ENCODE measurements at regions not wholly inside any gene's neighbourhood (a gene's known extent, or its start where the extent isn't known, plus 50 kb on each side); places are given as distances from the start of the nearest gene placed in this dataset.

DNA sequence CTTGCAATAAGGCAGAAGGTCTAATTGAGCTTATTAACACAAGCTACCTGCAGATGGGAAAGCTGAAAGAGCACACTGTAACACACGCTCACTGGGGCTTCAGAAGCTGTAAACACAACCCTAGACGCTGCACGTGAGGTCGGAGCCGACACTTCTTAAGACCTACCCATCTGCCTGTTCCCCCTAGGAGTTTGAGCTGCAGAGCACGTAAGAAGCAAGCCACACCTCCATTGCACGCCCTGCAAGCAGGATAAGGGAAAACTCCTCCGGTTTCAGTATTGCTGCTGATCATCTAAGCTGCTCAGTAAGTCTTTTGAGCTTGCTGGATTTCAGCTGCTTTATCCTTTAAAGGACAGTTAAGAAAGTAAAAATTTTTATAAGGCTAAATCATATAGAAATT, 244.0 kb upstream of the ZWINT start:
- no peak for DNase-seq (ENCODE audit: low read depth)

DNA sequence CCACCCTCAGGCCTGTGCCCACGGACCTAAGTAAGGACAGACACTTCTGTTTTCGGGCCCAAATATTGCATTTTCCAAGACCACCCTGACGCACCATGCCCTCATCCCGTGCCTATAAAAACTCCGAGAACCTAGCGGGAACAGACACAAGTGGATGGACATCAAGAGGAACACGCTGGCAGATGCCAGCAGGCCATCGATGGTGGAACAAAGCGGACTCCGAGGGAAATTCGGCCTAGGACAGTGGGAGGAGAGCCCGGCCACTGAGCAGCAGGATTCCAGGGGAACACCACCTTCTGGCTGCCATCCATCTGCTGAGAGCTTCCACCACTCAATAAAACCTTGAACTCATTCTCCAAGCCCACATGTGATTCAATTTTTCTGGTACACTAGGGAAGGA, 243.6 kb upstream of the ZWINT start:
- no peak for DNase-seq (ENCODE audit: low read depth)

DNA sequence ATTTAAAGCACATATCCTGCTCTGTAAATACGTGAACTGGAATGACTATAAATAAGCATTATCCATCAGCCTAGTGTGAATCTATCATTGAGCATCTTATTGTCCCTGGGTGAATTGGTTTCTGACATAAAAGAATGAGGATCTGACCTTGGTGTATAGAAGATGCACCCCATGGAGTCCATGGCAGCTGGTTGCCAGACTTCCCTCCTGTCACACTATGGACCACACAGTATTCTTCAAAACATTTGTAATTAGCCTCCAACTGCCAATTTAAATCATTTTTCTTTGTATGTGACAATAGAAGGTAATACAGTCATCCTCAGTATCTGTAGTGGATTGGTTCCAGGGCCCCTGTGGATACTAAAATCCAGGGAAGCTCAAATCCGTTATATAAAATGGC, 238.1 kb upstream of the ZWINT start:
- DNase-seq (ENCODE audit: low read depth) = no peak

DNA sequence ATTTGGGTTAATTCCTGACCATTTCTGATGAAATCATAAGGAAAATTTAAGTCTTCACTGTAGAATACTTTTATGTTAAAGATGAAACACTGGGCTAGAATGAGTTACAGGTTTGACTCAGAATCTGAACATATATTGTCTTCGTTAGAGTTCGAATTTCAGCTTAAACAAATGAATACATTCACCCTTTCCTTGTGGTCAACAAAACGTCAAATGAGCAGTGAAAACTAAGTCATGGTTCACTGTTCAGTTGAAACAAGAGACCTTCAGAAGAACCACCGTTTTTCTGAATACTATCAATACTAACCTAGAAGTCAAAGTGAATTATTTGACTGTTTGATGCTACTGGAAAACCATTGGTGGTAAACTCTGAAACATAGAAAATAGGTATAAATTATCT, 235.2 kb upstream of the ZWINT start:
- DNase-seq (ENCODE audit: low read depth) = no peak

DNA sequence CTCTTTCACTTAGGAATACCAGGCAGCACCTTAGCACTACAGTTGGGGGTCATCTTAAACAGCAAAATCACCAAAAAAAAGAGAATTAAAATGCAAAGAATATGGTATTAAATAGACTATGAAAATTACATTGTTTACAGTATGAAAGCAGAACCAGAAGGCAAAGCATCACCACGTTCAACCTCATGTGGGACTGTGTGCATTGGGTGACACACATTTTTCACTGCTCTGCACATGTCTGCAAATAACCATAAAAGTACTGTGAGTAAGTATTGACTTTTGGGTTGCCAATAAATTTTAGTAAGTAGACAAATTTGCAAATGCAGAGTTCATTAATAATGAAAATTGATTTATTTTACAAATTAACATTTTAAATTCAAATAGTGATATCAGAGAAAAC, 232.1 kb upstream of the ZWINT start:
- DNase-seq (ENCODE audit: low read depth) = no peak

DNA sequence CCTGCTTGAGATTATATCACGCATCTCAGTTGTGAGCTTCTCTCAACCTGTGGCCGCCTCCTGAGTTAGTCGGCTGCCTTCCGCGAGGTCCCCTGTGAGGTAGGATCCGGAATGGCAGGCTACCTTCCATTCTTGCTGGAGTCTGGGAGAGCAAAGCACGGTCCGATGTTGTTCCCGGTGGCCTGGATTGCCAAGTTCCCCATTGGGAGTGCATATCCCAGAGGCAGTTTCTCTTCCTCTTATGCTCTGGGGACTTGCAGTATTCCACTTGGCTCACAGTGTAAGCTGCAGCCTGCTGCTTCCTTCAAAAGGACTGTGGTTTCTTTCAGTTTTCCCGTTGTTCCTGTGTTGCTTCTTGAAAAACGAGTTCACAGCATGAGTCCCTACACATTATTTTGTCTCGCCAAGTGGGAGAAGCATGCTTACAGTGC, 225.4 kb upstream of the ZWINT start:
- no peak for DNase-seq (ENCODE audit: low read depth)

DNA sequence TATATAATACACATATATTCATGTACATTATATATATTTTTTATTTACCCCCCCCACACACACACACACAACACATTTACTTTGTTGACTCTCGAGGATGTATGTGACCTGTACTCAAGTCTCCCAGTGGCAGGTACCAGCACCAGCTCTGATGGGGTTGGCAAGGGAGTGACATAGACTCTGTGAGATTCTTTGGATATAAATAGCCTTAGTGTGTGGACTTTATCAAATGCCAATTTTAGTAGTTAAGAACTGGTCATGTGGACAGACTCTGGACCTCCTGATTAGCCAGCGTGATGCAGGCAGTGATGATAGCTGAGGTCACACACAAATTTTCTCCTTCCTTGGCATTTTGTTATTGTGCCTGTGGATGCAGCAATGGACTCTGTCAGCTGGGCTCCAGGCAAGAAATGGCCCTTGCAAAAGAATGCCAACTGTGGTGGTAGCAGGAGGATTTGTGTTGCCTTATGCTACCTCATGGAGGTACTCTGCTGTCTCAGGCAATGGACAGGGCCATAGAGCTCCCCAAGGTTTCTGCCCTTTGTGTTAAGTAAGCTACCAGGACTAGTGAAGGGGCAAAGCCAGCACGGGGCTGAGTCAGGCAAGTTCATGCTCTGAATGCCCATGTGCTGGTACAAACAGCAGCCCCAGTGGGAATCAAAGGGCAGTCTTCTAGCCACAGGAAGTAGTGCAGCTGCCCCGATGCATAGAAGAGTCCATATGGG, 224.6 kb upstream of the ZWINT start:
- no peak for DNase-seq (ENCODE audit: low read depth)

DNA sequence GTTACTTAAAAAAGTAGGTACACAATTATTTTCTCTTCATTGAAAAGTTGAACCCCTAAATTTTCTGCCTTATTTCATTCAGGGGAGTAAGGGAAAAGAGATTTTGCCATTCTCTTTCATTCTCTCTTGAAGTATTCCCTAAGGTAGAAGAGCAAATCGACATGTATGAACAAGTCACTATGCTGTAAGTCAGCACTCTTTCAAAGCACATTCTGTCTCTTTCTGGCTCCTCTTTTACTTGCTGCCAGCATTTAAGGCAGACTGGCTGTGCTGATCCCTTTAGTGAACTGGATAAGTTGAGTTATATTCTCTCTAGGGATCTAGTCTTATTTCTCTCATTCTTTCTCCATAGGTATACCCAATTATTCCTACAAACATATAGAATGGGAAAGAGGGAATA, 222.3 kb upstream of the ZWINT start:
- DNase-seq (ENCODE audit: low read depth) = no peak

DNA sequence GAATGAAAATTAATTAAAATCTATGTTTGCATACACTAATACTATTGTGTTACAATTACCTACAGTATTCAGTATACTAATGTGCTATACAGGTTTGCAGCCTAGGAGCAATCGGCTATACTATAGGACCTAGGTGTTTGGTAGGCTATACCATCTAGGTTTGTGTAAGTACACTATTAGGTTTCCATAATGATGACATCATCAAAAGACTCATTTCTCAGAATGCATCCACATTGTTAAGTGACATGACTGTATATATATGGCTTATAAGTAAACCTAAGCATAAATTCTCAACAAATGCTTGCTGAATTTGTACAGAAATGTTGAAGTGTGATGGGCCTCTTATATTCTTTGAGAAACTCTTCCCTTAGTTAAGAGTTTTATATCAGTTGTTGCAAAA, 206.5 kb upstream of the ZWINT start:
- no peak for DNase-seq (ENCODE audit: low read depth)

DNA sequence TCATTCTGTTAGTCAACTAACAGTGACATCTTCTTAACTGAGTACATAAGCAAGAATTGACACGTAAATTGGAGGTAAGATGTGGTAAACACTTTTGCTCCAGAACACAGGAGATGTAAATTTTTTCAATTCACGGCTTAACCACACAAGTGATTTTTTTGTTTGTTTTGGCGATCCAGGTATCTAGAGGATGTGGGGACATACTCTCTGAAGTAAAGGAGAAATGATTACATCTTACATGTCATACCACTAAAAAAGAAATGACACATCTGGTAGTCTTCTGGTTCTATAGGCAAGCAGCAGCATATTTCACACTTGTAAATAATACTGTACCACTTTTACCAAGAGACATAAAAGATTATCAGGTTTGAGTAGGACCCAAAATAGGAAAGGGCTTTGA, 200.3 kb upstream of the ZWINT start:
- DNase-seq (ENCODE audit: low read depth) = no peak

DNA sequence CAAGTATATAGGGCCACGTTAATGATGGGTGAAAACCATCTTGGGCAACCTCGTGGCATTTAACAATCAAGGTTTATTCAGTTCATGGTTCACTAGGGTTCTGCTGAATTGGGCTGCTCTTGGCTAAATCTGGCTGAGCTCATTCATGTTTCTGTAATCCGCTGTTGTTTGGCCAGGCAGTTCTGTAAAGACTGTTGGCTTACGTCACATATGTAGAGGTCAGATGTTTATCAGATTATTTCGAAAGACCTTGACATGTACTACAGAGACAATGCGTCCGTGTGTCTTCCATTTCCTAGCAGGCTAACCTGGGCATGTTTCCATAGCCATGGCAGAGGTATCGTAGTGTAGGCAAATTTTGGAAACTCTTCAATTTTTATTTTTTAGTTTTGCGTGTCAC, 190.0 kb upstream of the ZWINT start:
- DNase-seq (ENCODE audit: low read depth) = no peak

DNA sequence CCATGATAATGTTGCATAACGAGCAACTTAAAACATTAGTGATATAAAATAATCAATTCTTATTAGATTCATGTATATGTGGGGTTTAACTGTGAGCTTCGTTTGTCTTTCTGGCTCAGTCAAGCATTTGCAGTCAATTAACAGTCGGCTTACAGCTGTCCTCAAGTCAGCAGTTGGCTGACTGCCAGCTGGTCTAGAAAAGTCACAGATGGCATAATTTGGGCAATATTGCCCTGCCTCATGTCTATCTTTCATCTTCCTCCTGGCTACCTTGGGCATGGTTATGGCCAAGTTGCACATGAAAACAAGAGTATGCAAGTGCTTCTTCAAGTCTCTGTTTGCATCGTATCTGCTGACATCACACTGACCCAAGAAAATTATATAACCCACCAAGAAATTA, 186.1 kb upstream of the ZWINT start:
- DNase-seq (ENCODE audit: low read depth) = no peak

DNA sequence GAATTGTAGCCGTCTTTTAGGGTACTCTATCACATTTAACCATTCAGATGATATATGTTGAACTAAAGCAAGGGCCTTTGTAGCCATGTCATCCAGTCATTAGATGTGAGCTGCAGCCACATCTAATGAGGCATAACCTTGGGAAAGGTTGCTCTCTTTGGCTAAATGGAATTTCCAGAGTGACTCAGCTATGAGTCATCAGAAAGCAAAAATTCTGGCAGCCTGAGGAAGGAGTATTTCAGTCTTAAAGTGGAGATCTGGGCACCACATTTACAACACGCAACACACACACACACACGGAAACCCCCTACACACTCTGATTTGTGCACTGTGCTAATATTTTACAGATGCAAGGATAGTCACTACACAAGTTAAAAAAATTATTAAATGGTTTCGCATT, 176.9 kb upstream of the ZWINT start:
- no peak for DNase-seq (ENCODE audit: low read depth)

DNA sequence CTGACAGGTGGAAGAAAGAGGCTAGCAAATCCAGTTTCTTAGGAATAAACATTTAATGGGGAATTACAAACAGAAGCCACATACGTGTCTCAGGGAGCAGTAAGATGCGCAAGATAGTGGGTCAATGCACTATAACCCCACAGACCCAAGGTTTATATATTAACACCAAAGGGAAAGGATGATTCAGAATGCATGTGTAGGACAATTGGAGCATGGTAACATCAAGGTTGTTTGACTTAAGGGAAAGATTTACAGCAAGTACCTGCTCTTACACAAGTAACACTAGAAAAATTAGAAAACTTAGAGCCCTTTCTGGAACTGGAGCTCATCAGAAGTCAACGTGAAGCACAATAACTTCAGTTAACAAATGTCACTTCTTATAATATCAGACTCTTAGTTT, 161.1 kb upstream of the ZWINT start:
- no peak for DNase-seq (ENCODE audit: low read depth)

DNA sequence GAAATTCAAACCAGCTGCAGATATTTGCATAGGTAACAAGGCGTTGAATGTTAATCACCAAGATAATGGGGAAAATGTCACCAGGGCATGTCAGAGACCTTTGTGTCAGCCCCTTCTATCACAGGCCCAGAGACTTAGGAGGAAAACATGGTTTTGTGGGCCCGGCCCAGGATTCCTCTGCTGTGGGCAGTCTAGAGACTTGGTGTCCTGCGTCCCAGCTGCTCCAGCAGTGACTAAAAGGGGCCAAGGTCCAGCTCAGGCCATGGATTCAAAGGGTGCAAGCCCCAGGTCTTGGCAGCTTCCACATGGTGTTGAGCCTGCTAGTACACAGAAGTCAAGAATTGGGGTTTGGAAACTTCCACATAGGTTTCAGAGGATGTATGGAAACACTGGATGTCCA, 147.5 kb upstream of the ZWINT start:
- no peak for DNase-seq (ENCODE audit: low read depth)

DNA sequence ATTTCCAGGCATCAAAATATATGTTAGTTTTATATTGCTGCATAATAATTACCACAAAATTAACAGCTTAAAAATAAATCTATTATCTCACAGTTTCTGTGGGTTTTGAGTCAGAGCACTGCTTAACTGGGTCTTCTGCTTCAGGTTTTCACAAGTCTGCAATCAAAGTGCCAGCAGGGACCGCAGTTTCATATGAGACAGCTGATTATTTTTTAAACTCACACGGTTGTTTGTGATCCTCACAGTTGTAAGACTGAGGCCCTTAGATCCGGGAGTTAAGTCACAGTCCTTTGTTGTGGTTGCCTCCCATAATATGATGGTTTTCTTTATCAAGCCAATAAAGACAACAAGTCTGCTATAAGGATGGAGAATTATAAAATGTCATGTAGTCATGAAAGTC, 146.0 kb upstream of the ZWINT start:
- DNase-seq (ENCODE audit: low read depth) = no peak

DNA sequence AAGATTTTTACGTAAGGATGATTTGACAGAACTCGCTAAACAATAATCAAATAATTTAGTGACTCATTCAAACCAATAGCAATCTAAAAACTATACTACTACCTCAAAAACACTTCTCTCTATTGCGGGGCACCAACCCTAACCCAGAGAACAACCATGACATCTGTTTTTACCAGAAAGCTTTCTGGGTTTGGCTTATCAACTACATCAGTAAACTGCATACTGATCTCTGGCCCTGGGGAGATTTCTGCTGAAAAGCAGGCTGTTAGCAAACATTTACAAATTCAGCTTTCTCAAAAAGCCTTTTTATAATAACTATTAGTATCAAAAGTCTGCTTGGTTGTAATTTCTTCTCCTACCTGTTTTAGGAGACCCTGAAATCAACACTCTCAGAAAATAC, 144.5 kb upstream of the ZWINT start:
- DNase-seq (ENCODE audit: low read depth) = no peak

DNA sequence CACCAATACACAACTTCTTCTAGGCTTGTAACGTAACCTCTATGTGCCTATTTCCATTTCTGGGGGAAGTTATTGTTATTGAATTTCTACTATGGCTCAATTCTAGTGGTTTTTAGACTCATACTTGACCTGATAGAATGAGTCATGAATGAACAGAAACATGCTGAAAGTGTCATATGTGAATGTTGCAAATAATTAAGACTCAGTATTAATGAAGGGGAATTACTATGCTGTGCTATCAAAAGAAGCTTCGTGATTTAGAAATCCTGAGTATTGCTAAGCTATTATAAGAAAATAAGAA, 135.1 kb upstream of the ZWINT start:
- no peak for DNase-seq (ENCODE audit: low read depth)

DNA sequence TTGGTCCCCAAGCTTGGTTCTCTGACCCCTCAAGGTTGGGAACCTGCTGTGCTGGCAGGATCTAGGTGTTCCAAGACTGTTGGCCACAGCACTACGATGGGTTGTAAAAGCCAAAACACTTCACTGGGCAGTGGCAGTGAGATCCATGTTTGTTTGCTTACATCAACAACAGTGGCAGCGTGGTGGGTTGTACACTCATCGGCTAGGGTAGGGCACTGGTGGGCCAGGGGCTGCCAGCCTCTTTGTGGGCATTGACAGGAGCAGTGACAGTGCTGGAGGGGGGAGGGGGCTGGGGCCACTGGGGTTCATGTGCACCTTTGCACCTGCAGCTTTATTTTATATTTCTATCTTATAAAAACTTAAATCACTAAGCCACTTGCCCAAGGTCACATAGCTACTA, 126.7 kb upstream of the ZWINT start:
- no peak for DNase-seq (ENCODE audit: low read depth)

DNA sequence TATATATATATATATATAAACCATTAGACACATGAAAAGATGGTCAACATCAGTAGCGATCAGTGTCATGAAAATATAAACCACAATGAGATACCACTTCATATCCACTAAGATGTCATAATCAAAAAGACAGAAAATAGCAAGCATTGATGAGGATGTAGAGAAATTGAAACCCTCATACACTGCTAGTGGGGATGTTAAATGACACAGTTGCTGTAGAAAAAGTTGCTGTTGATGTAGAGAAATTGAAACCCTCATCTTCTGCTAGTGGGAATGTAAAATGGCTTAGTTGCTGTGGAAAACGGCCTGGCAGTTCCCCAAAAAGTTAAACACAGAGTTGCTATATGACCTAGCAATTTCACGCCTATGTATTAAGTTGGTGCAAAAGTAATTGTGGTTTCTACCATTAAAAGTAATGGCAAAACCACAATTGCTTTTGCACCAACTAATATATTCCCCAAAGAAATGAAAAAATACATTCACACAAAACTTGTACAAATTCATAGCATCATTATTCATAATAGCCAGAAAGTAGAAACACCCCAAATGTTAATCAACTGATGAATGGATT, 120.5 kb upstream of the ZWINT start:
- DNase-seq (ENCODE audit: low read depth) = no peak

DNA sequence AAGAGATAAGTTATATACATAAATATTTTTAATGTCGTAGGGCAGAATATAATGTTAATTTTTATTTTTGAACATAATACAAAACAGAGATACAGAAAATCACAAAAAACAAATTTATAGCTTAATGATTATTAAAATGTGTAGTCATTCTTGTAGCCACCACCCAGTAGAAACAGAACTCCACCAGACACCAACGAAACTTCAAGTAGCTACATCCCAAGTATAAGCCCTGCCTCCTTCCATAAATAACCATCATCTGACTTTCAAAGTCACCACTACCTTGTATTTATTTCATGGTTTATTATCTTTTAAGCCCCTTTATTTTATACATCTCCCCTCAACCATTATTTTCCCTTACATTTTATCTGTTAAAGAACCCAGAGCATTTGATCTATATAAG, 111.9 kb upstream of the ZWINT start:
- no peak for DNase-seq (ENCODE audit: low read depth)

DNA sequence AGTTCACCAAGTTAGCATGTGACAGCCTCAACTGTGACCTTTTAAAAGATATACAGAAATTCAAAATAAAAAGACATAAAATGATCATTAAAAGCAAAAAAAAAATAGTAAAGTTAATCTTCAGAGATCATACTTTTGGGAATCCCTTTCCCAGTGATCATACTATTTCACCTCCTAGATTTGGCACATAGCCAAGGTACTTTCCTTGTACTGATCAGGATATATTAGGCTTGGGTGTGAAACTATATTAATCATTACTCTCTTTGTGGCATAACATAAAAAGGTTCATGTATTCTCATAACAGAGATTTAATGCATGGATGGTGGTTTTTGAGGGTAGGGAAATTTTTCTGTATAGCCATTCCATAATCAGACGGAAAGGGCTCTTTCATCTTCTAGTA, 109.6 kb upstream of the ZWINT start:
- no peak for DNase-seq (ENCODE audit: low read depth)

DNA sequence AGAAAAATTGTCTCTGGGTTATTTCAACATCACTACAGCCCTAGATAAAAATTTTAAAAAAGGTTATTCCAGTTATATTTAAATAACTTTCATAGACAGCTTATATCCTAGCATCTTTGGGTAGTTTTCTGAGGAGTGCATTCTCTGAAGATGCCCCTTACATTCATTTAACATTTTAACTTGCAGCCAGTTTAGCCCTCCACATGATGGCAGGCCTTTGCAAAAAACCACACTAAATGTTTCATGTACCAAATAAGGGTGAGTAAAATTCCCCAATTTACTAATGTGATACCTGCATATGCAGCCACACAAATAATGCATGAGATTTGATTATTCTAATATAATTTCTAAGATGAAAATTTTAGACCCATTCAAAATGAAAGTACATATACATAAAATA, 108.4 kb upstream of the ZWINT start:
- no peak for DNase-seq (ENCODE audit: low read depth)

DNA sequence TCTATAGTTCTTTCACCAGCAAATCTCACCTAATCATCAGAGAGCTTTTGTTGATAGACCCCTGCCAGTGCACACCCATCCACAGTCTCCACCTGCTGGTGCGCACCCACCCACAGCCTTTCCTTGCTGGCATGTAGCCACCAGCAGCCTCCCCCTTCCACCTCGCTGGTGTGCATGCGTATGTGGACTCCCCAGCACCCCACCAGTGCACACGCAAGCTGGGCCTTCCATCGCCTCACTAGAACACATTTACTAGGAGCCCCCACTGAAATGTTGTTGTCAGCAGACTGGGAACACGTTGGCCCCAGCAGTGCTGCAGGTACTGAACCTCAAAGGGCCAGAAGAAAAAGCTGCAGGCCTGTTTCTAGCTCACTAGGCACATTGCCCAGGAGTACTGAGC, 104.9 kb upstream of the ZWINT start:
- DNase-seq (ENCODE audit: low read depth) = no peak

DNA sequence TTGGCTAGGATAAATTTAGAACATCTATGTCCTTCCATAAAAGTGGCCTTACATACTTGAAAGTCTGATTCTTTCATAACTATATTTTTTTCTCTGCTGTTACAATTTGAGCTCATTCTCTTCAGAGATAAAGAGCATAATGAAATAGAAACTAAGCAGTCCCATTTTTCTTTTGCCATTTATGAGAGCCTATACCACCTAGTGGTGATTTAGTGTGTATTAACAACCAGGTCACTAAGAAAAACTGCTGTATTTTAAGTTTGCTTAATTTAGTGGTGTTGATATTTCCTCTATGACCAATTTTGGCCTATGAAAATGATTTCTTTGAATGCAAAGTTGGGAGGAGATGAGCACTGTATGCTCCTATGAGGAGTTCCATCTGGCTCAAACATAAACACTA, 88.7 kb upstream of the ZWINT start:
- DNase-seq (ENCODE audit: low read depth) = no peak

Measured in activated T-cell treated with anti-CD3 and anti-CD28 coated beads for 48 hours (primary cell).